Liver (tissue), 8 donors: ENCODE measurements at regions not wholly inside any gene's neighbourhood (a gene's known extent, or its start where the extent isn't known, plus 50 kb on each side); places are given as distances from the start of the nearest gene placed in this dataset.

ENCODE experiments used
- DNase-seq: peaks from one replicate; pipeline ENCODE4 v3.0.0-alpha.2; 2017; ENCODE audit warnings: low spot score
- H3K27ac ChIP-seq, 2 donors: one replicate each; pipeline ENCODE4 v1.7.0; 2013; ENCODE audit warnings: inconsistent platforms in 2 of 2, low read length in 2 of 2, control low read depth in 1 of 2, low read depth in 1 of 2, mild to moderate bottlenecking in 1 of 2
- H3K27me3 ChIP-seq, 4 donors: one replicate each; pipeline versions ENCODE4 v1.6.1 to v1.7.0; 2013; ENCODE audit warnings: low read length in 3 of 4, inconsistent platforms in 1 of 4, mild to moderate bottlenecking in 1 of 4, moderate library complexity in 1 of 4; ENCODE audit not compliant: control insufficient read depth in 4 of 4, insufficient read depth in 4 of 4
- H3K36me3 ChIP-seq, 4 donors: one replicate each; pipeline versions ENCODE4 v1.6.1 to v1.7.0; 2013; ENCODE audit warnings: low read length in 3 of 4, mild to moderate bottlenecking in 3 of 4, low read depth in 1 of 4, moderate library complexity in 1 of 4; ENCODE audit not compliant: control insufficient read depth in 4 of 4, insufficient read depth in 3 of 4
- H3K4me1 ChIP-seq, 4 donors: one replicate each; pipeline versions ENCODE4 v1.6.1 to v1.7.0; 2013; ENCODE audit warnings: low read length in 3 of 4, mild to moderate bottlenecking in 3 of 4, moderate library complexity in 1 of 4; ENCODE audit not compliant: control insufficient read depth in 4 of 4, insufficient read depth in 4 of 4
- H3K4me3 ChIP-seq, 3 donors: one replicate each; pipeline versions ENCODE4 v1.6.1 to v1.7.0; 2013; ENCODE audit warnings: low read length in 3 of 3, control low read depth in 1 of 3, low read depth in 1 of 3, mild to moderate bottlenecking in 1 of 3
- H3K9ac ChIP-seq, 2 donors: one replicate each; pipeline ENCODE4 v1.7.0; 2013; ENCODE audit warnings: low read length in 2 of 2, mild to moderate bottlenecking in 2 of 2, moderate library complexity in 2 of 2, control low read depth in 1 of 2, low read depth in 1 of 2
- H3K9me3 ChIP-seq, 4 donors: one replicate each; pipeline versions ENCODE4 v1.6.1 to v1.7.0; 2013; ENCODE audit warnings: low read length in 3 of 4; ENCODE audit not compliant: control insufficient read depth in 4 of 4
- ATF3 ChIP-seq: IDR thresholded peaks from 2 replicates; pipeline ENCODE4 v1.6.1; 2016; ENCODE audit warnings: antibody characterized with exemption
- CTCF ChIP-seq: fragments of 150-350 bp; IDR thresholded peaks from 2 replicates; pipeline ENCODE4 v1.5.1; 2017; ENCODE audit warnings: improper control_type of control experiment, low read depth, low read length; ENCODE audit not compliant: missing input control
- FOXA1 ChIP-seq: IDR thresholded peaks from 2 replicates; pipeline ENCODE4 v1.6.1; 2016; ENCODE audit warnings: antibody characterized with exemption
- FOXA2 ChIP-seq: IDR thresholded peaks from 2 replicates; pipeline ENCODE4 v1.6.1; 2016; ENCODE audit warnings: antibody characterized with exemption
- GABPA ChIP-seq, 2 donors: IDR thresholded peaks in 1 of 2; conservative IDR thresholded peaks in 1 of 2; 2 replicates each; pipeline ENCODE4 v1.6.1; 2016; ENCODE audit warnings: antibody characterized with exemption in 2 of 2, mild to moderate bottlenecking in 1 of 2, moderate library complexity in 1 of 2
- HNF4A ChIP-seq, 2 donors: conservative IDR thresholded peaks; 2 replicates each; pipeline ENCODE4 v1.6.1; 2016; ENCODE audit warnings: antibody characterized with exemption in 2 of 2, mild to moderate bottlenecking in 2 of 2
- HNF4G ChIP-seq: IDR thresholded peaks from 2 replicates; pipeline ENCODE4 v1.6.1; 2016; ENCODE audit warnings: antibody characterized with exemption
- JUND ChIP-seq, 2 donors: IDR thresholded peaks; 2 replicates each; pipeline ENCODE4 v1.6.1; 2016; ENCODE audit warnings: antibody characterized with exemption in 2 of 2
- MAX ChIP-seq: IDR thresholded peaks from 2 replicates; pipeline ENCODE4 v1.6.1; 2016; ENCODE audit warnings: antibody characterized with exemption
- RAD21 ChIP-seq, 2 donors: IDR thresholded peaks; 2 replicates each; pipeline ENCODE4 v1.6.1; 2016; ENCODE audit warnings: antibody characterized with exemption in 2 of 2, mild to moderate bottlenecking in 2 of 2
- REST ChIP-seq: IDR thresholded peaks from 2 replicates; pipeline ENCODE4 v1.6.1; 2016; ENCODE audit warnings: antibody characterized with exemption, mild to moderate bottlenecking
- SP1 ChIP-seq: IDR thresholded peaks from 2 replicates; pipeline ENCODE4 v1.6.1; 2018; ENCODE audit warnings: antibody characterized with exemption, mild to moderate bottlenecking
- TAF1 ChIP-seq: conservative IDR thresholded peaks from 2 replicates; pipeline ENCODE4 v1.6.1; 2016; ENCODE audit warnings: antibody characterized with exemption, mild to moderate bottlenecking
- ZBTB33 ChIP-seq: IDR thresholded peaks from 2 replicates; pipeline ENCODE4 v1.6.1; 2016; ENCODE audit warnings: antibody characterized with exemption
- WGBS: extraction: QIAGEN DNeasy Blood & Tissue Kit; methylation state at CpG from one replicate; pipeline ENCODE4 v1.1.7; 2013; 5-methylcytosine and 5-hydroxymethylcytosine counted together
- donor health status: healthy.
- donor health status: healthy.
- donor health status: healthy.
- donor health status: healthy.
- donor health status: healthy.

GRCh38 chr4:36394352-36394903 lies 113.0 kb downstream of the DTHD1 start:
- DNase-seq, result no peak
- WGBS, result 81% methylated on average over 5 of the region's 5 CpGs
- no peaks in the 10 kb centered on the region for H3K4me1 ChIP-seq
- TF ChIP-seq JUND (IDR thresholded peaks at IDR 0.05) (no peak), SP1 (no peak), ATF3 (no peak), ZBTB33 (no peak), GABPA (IDR thresholded peaks at IDR 0.05 in 1 of 2, conservative IDR thresholded peaks at IDR 0.05 in 1 of 2) (no peak), FOXA2 (no peak), REST (no peak), TAF1 (no peak), MAX (no peak), FOXA1 (no peak), HNF4G (no peak)
- peaks cover 0 to 5% (median 0%) of the 10 kb centered on the region in 4 donors for H3K27me3 ChIP-seq
- H3K9me3 ChIP-seq, result no peaks in the 10 kb centered on the region
- no peak overlapping the region for H3K9ac ChIP-seq
- no peak overlapping the region for H3K4me3 ChIP-seq
- H3K36me3 ChIP-seq, result no peaks in the 10 kb centered on the region
- no peak overlapping the region for H3K27ac ChIP-seq

- Histone ChIP-seq H3K36me3 (no peaks in the 10 kb centered on the region), H3K27ac (no peak overlapping the region), H3K4me1 (no peaks in the 10 kb centered on the region), H3K9me3 (no peaks in the 10 kb centered on the region), H3K4me3 (no peak overlapping the region), H3K27me3 (peaks cover 0 to 3% (median 0%) of the 10 kb centered on the region in 4 donors), H3K9ac (no peak overlapping the region)
- DNase-seq, result no peak
- TF ChIP-seq HNF4A (conservative IDR thresholded peaks at IDR 0.05) (peak; percentile 75 to 87), JUND (IDR thresholded peaks at IDR 0.05) (peak in 1 of 2 donors; percentile 26), MAX (no peak), CTCF (peak; percentile 61), HNF4G (peak; percentile 83), RAD21 (IDR thresholded peaks at IDR 0.05) (peak; percentile 81 to 87)
- 18% methylated on average over 2 of the region's 2 CpGs for WGBS
These were observed 118.4 kb downstream of the DTHD1 start for GRCh38 chr4:36399762-36400353.
